Activated CD4-positive, alpha-beta T cell treated with anti-CD3 and anti-CD28 coated beads for 36 hours (primary cell): ENCODE measurements at regions not wholly inside any gene's neighbourhood (a gene's known extent, or its start where the extent isn't known, plus 50 kb on each side); places are given as distances from the start of the nearest gene placed in this dataset.
"Not testable (repeated sequence)": the region's sequence is repeated elsewhere in the genome, so short reads cannot be mapped to it uniquely, and the experiment has no call there.

Experiments
- ATAC-seq: fragments of 200-7000 bp; cut with Tn5 transposase; one replicate; pipeline ENCODE4 v1.10.0; 2021; ENCODE audit warnings: mild to moderate bottlenecking, moderate library complexity
- CTCF ChIA-PET: fragments of 350-600 bp; sonication (Branson Sonifier 250); formaldehyde crosslinking; loops from one replicate; lab custom pipeline; 2021; ENCODE audit warnings: antibody characterized with exemption; lab: Charles Lee
- POLR2A ChIA-PET: fragments of 350-600 bp; sonication (Branson Sonifier 250); formaldehyde crosslinking; loops from one replicate; lab custom pipeline; 2021; ENCODE audit warnings: antibody characterized with exemption, inconsistent platforms; lab: Charles Lee
- DNase-seq: peaks from one replicate; pipeline ENCODE4 v3.0.0-alpha.2; 2020
- H3K27ac Mint-ChIP-seq: one replicate; pipeline ENCODE4 v1.8.0; 2021; ENCODE audit warnings: mixed read lengths
- H3K27me3 Mint-ChIP-seq: one replicate; pipeline ENCODE4 v1.8.0; 2021; ENCODE audit warnings: mixed read lengths
- H3K36me3 Mint-ChIP-seq: one replicate; pipeline ENCODE4 v1.8.0; 2021; ENCODE audit warnings: low read depth, mixed read lengths
- H3K4me1 Mint-ChIP-seq: one replicate; pipeline ENCODE4 v1.8.0; 2021; ENCODE audit warnings: mixed read lengths
- H3K4me3 Mint-ChIP-seq: one replicate; pipeline ENCODE4 v1.8.0; 2021; ENCODE audit warnings: mild to moderate bottlenecking, moderate library complexity, mixed read lengths
- H3K9me3 Mint-ChIP-seq: one replicate; pipeline ENCODE4 v1.8.0; 2021; ENCODE audit warnings: low read depth, mixed read lengths
- intact Hi-C, 2 experiments: fragments of 100-400 bp; cut with DNase I in 1 of 2; cut with micrococcal nuclease in 1 of 2; formaldehyde crosslinking; loops; one replicate each; pipeline versions ENCODE4 v1.14.2 to v1.15.1; 2022 to 2024; cut with DNase I, micrococcal nuclease

GRCh38 chr12:72162875-72163274 is 109.3 kb upstream of the TRHDE start:
- no peaks in the 10 kb centered on the region for H3K27me3 Mint-ChIP-seq
- ChIA-PET POLR2A (interaction anchor here (0.6 kb wide), 1 partner anchor 659 kb away, joined by 3 read pairs; no protein-coding TSS in a partner anchor), CTCF (interaction anchor here (0.6 kb wide), 1 partner anchor 46 kb away, joined by 4 read pairs; no protein-coding TSS in a partner anchor)
- no peaks in the 10 kb centered on the region for H3K4me1 Mint-ChIP-seq
- H3K36me3 Mint-ChIP-seq: no peaks in the 10 kb centered on the region
- no peak overlapping the region for H3K4me3 Mint-ChIP-seq
- DNase-seq: no peak
- ATAC-seq: no peak
- no peak overlapping the region for H3K27ac Mint-ChIP-seq
- intact Hi-C loops: no loop called here
- no peaks in the 10 kb centered on the region for H3K9me3 Mint-ChIP-seq

GRCh38 chr12:72168851-72169250 is 103.3 kb upstream of the TRHDE start:
- H3K27ac Mint-ChIP-seq: no peak overlapping the region

GRCh38 chr12:72173974-72174373 is 98.2 kb upstream of the TRHDE start:
- Mint-ChIP-seq H3K9me3 (no peaks in the 10 kb centered on the region), H3K27me3 (peaks cover 2% of the 10 kb centered on the region), H3K27ac (no peak overlapping the region), H3K36me3 (no peaks in the 10 kb centered on the region), H3K4me1 (no peaks in the 10 kb centered on the region), H3K4me3 (no peak overlapping the region)
- DNase-seq: no peak
- POLR2A ChIA-PET: no interaction called here
- ATAC-seq: no peak
- CTCF ChIA-PET: no interaction called here
- intact Hi-C loops: no loop called here

More at GRCh38 chr12:72168851-72169250, 103.3 kb upstream of the TRHDE start:
- Mint-ChIP-seq H3K4me3 (no peak overlapping the region), H3K27me3 (no peaks in the 10 kb centered on the region), H3K4me1 (no peaks in the 10 kb centered on the region), H3K36me3 (no peaks in the 10 kb centered on the region), H3K9me3 (no peaks in the 10 kb centered on the region)
- intact Hi-C loops: no loop called here
- ChIA-PET CTCF (no interaction called here), POLR2A (no interaction called here)
- no peak for DNase-seq
- ATAC-seq: no peak

- intact Hi-C loops: no loop called here
- CTCF ChIA-PET: no interaction called here
- POLR2A ChIA-PET: no interaction called here
These were observed 93.9 kb upstream of the TRHDE start for GRCh38 chr12:72178244-72178643.

GRCh38 chr12:72178871-72179270 is 93.3 kb upstream of the TRHDE start:
- POLR2A ChIA-PET: no interaction called here
- no peak overlapping the region for H3K27ac Mint-ChIP-seq
- peaks cover 2% of the 10 kb centered on the region for H3K27me3 Mint-ChIP-seq
- ATAC-seq (no peak), DNase-seq (no peak)
- H3K4me1 Mint-ChIP-seq: no peaks in the 10 kb centered on the region
- CTCF ChIA-PET: no interaction called here
- H3K36me3 Mint-ChIP-seq: no peaks in the 10 kb centered on the region
- intact Hi-C loops: no loop called here
- H3K4me3 Mint-ChIP-seq: no peak overlapping the region
- H3K9me3 Mint-ChIP-seq: no peaks in the 10 kb centered on the region

More at GRCh38 chr12:72178244-72178643, 93.9 kb upstream of the TRHDE start:
- no peaks in the 10 kb centered on the region for H3K36me3 Mint-ChIP-seq
- H3K4me1 Mint-ChIP-seq: no peaks in the 10 kb centered on the region
- DNase-seq (no peak), ATAC-seq (no peak)
- H3K27ac Mint-ChIP-seq: no peak overlapping the region
- H3K27me3 Mint-ChIP-seq: peaks cover 2% of the 10 kb centered on the region
- H3K9me3 Mint-ChIP-seq: no peaks in the 10 kb centered on the region
- H3K4me3 Mint-ChIP-seq: no peak overlapping the region

GRCh38 chr12:72179841-72180240 is 92.3 kb upstream of the TRHDE start:
- CTCF ChIA-PET: interaction anchor here (0.7 kb wide), 1 partner anchor 51 kb away, joined by 3 read pairs; no protein-coding TSS in a partner anchor
- DNase-seq (no peak), ATAC-seq (no peak)
- H3K36me3 Mint-ChIP-seq: no peaks in the 10 kb centered on the region
- no peaks in the 10 kb centered on the region for H3K27me3 Mint-ChIP-seq
- no peaks in the 10 kb centered on the region for H3K9me3 Mint-ChIP-seq
- POLR2A ChIA-PET: interaction anchor here (0.7 kb wide), 1 partner anchor 150 kb away, joined by 4 read pairs; no protein-coding TSS in a partner anchor
- H3K4me1 Mint-ChIP-seq: no peaks in the 10 kb centered on the region
- no peak overlapping the region for H3K4me3 Mint-ChIP-seq
- no peak overlapping the region for H3K27ac Mint-ChIP-seq
- intact Hi-C loops: no loop called here

GRCh38 chr12:72184971-72185533 is 87.1 kb upstream of the TRHDE start:
- ATAC-seq, CTCF ChIA-PET, H3K4me1 Mint-ChIP-seq, intact Hi-C loops, H3K36me3 Mint-ChIP-seq, H3K27me3 Mint-ChIP-seq, H3K9me3 Mint-ChIP-seq, DNase-seq, POLR2A ChIA-PET, H3K4me3 Mint-ChIP-seq, H3K27ac Mint-ChIP-seq: not testable (repeated sequence)

GRCh38 chr12:72189266-72189665 is 82.9 kb upstream of the TRHDE start:
- Mint-ChIP-seq H3K36me3 (no peaks in the 10 kb centered on the region), H3K27me3 (no peaks in the 10 kb centered on the region), H3K4me3 (no peak overlapping the region), H3K4me1 (no peaks in the 10 kb centered on the region), H3K27ac (no peak overlapping the region), H3K9me3 (no peaks in the 10 kb centered on the region)
- DNase-seq: no peak
- ATAC-seq: no peak
- CTCF ChIA-PET: no interaction called here
- intact Hi-C loops: no loop called here
- POLR2A ChIA-PET: no interaction called here

GRCh38 chr12:72191761-72192160 is 80.4 kb upstream of the TRHDE start:
- intact Hi-C loops: no loop called here
- CTCF ChIA-PET: no interaction called here
- Mint-ChIP-seq H3K4me3 (no peak overlapping the region), H3K9me3 (peaks cover 5% of the 10 kb centered on the region), H3K4me1 (no peaks in the 10 kb centered on the region), H3K27me3 (no peaks in the 10 kb centered on the region), H3K27ac (no peak overlapping the region), H3K36me3 (no peaks in the 10 kb centered on the region)
- DNase-seq (no peak), ATAC-seq (no peak)
- POLR2A ChIA-PET: no interaction called here

- Mint-ChIP-seq H3K27ac (no peak overlapping the region), H3K9me3 (peaks cover 5% of the 10 kb centered on the region), H3K36me3 (no peaks in the 10 kb centered on the region), H3K4me1 (no peaks in the 10 kb centered on the region), H3K27me3 (peaks cover 2% of the 10 kb centered on the region), H3K4me3 (no peak overlapping the region)
- intact Hi-C loops: no loop called here
- no peak for DNase-seq
- ChIA-PET POLR2A (no interaction called here), CTCF (no interaction called here)
- ATAC-seq: no peak
These were observed 74.4 kb upstream of the TRHDE start for GRCh38 chr12:72197790-72198189.

- H3K4me1 Mint-ChIP-seq: no peaks in the 10 kb centered on the region
- POLR2A ChIA-PET: no interaction called here
- DNase-seq: no peak
- peaks cover 2% of the 10 kb centered on the region for H3K27me3 Mint-ChIP-seq
- CTCF ChIA-PET: interaction anchor here (0.7 kb wide), 1 partner anchor 1264 kb away, joined by 5 read pairs; no protein-coding TSS in a partner anchor
- no peaks in the 10 kb centered on the region for H3K36me3 Mint-ChIP-seq
- ATAC-seq: no peak
- intact Hi-C loops: no loop called here
- H3K4me3 Mint-ChIP-seq: no peak overlapping the region
- no peaks in the 10 kb centered on the region for H3K9me3 Mint-ChIP-seq
- H3K27ac Mint-ChIP-seq: no peak overlapping the region
These were observed 70.7 kb upstream of the TRHDE start for GRCh38 chr12:72201457-72201856.

- Mint-ChIP-seq H3K4me3 (no peak overlapping the region), H3K36me3 (no peaks in the 10 kb centered on the region), H3K9me3 (no peaks in the 10 kb centered on the region), H3K4me1 (no peaks in the 10 kb centered on the region), H3K27me3 (no peaks in the 10 kb centered on the region), H3K27ac (no peak overlapping the region)
- ChIA-PET POLR2A (no interaction called here), CTCF (no interaction called here)
- no peak for ATAC-seq
- no peak for DNase-seq
- intact Hi-C loops: no loop called here
These were observed 68.3 kb upstream of the TRHDE start for GRCh38 chr12:72203764-72204335.
